Prostate gland (tissue), 2 donors: ENCODE measurements at regions not wholly inside any gene's neighbourhood (a gene's known extent, or its start where the extent isn't known, plus 50 kb on each side); places are given as distances from the start of the nearest gene placed in this dataset.

Experiments used
- DNase-seq: peaks from one replicate; pipeline ENCODE4 v3.0.0-alpha.2; 2019; ENCODE audit warnings: low spot score
- H3K27ac ChIP-seq, 2 donors: fragments of 200-600 bp; sonication (generic); 2 replicates each; pipeline ENCODE4 v1.5.1; 2017 to 2019
- H3K27me3 ChIP-seq: fragments of 200-600 bp; sonication (generic); replicated peaks from 2 replicates; pipeline ENCODE4 v1.5.1; 2019; ENCODE audit not compliant: insufficient read depth
- H3K36me3 ChIP-seq, 2 donors: fragments of 200-600 bp; sonication (generic); 1 replicate in 1 of 2; 2 replicates in 1 of 2; pipeline versions ENCODE4 v1.5.1 to v1.8.1; 2017 to 2019
- H3K4me1 ChIP-seq: fragments of 200-600 bp; sonication (generic); replicated peaks from 2 replicates; pipeline ENCODE4 v1.5.1; 2019
- H3K4me3 ChIP-seq, 2 donors: fragments of 200-600 bp; sonication (generic); 2 replicates each; pipeline ENCODE4 v1.5.1; 2017 to 2019
- H3K9me3 ChIP-seq: fragments of 200-600 bp; sonication (generic); 2 replicates; pipeline ENCODE4 v1.5.1; 2017
- POLR2A ChIP-seq: fragments of 450-650 bp; IDR thresholded peaks from one replicate; pipeline ENCODE4 v1.6.1; 2016; ENCODE audit warnings: antibody characterized with exemption, mild to moderate bottlenecking
- POLR2AphosphoS5 ChIP-seq: sonication (generic); formaldehyde crosslinking; IDR thresholded peaks from one replicate; pipeline ENCODE4 v1.6.1; 2017; ENCODE audit warnings: antibody characterized with exemption
- WGBS: methylation state at CpG from one replicate; pipeline ENCODE4 v1.1.5; 2018; 5-methylcytosine and 5-hydroxymethylcytosine counted together
- intact Hi-C: fragments of 100-400 bp; cut with DNase I; formaldehyde crosslinking; loops from one replicate; pipeline ENCODE4 v1.14.2; 2022
- TF ChIP-seq, protein P1 (sequence below), 4 experiments: fragments of 200-600 bp in 2 of 4; fragments of 450-650 bp in 2 of 4; sonication (generic) in 2 of 4; IDR thresholded peaks; 1 replicate in 3 of 4; 2 replicates in 1 of 4; pipeline ENCODE4 v1.5.1; 2016 to 2019; ENCODE audit warnings: antibody characterized with exemption in 4 of 4, mild to moderate bottlenecking in 2 of 4, moderate library complexity in 2 of 4

DNA sequence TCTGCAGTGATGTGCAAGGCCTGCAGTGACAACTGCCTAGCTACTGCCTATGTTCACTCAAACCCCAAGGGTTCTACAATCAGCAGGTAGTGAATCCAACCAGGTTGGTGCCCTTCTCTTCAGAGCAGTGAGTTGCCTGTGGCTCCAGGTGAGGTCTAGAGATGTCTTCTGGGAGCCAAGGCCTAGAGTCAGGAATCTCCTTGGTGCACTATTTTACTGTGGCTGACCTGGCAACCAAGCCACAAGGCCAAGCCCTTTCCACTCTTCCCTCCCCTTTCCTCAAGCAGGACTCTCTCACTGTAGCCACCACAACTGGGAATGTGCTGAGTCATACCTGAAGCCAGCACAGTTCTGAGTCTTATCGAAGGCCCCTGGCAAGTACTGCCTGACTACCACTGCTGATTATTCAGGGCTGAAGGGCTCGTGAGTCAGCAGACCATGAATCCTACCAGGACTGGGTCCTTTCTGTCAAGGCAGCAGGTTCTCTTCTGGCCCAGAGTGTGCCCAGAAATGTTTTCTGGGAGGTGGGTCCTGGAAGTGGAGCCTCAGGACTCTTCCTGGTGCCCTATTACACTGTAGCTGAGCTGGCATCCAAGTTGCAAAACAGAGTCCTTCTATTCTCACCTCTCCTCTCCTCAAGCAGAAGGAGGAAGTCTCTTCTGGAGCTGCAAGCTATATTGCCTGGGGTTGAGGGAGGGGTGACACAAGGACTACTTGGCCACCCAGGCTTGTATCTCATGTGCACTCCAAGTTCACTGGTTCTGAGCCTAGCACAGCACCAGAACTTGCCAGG is 111.6 kb downstream of the BTC start:
- Histone ChIP-seq H3K36me3 (no peaks in the 10 kb centered on the region), H3K4me3 (no peak overlapping the region), H3K9me3 (no peaks in the 10 kb centered on the region), H3K27me3 (no peaks in the 10 kb centered on the region), H3K27ac (no peak overlapping the region), H3K4me1 (no peaks in the 10 kb centered on the region)
- TF ChIP-seq POLR2A, result no peak
- no peak for TF ChIP-seq POLR2AphosphoS5
- TF ChIP-seq, protein P1, sequence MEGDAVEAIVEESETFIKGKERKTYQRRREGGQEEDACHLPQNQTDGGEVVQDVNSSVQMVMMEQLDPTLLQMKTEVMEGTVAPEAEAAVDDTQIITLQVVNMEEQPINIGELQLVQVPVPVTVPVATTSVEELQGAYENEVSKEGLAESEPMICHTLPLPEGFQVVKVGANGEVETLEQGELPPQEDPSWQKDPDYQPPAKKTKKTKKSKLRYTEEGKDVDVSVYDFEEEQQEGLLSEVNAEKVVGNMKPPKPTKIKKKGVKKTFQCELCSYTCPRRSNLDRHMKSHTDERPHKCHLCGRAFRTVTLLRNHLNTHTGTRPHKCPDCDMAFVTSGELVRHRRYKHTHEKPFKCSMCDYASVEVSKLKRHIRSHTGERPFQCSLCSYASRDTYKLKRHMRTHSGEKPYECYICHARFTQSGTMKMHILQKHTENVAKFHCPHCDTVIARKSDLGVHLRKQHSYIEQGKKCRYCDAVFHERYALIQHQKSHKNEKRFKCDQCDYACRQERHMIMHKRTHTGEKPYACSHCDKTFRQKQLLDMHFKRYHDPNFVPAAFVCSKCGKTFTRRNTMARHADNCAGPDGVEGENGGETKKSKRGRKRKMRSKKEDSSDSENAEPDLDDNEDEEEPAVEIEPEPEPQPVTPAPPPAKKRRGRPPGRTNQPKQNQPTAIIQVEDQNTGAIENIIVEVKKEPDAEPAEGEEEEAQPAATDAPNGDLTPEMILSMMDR (IDR thresholded peaks at IDR 0.05), result no peak
- 62% methylated on average over 2 of the region's 2 CpGs for WGBS
- DNase-seq, result no peak
- intact Hi-C loops, result no loop called here

DNA sequence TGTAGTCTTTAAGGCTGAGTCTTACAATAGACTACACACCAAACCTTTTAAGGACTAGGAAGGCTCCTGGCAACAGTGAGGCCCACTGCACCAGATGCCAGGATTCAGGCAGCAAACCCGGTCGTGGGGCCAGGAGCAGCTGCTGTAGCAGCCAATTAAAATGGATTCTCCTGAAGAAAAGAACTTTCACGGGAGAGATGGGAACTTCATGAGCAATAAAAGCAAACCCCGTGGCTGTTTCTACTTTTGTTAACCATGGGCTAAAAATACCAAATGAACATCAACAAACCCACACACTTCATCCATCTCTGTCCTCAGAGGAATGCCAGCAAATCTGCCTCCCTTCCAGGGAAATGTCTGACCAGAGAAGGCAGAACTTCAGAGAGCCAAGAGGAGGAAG is 101.4 kb downstream of the BTC start:
- Histone ChIP-seq H3K4me1 (no peaks in the 10 kb centered on the region), H3K9me3 (no peaks in the 10 kb centered on the region), H3K27ac (no peak overlapping the region), H3K4me3 (no peak overlapping the region), H3K36me3 (no peaks in the 10 kb centered on the region), H3K27me3 (no peaks in the 10 kb centered on the region)
- WGBS, result 7% methylated on average over 4 of the region's 4 CpGs
- intact Hi-C loops, result no loop called here
- TF ChIP-seq POLR2A (no peak), POLR2AphosphoS5 (no peak)
- TF ChIP-seq, protein P1 (IDR thresholded peaks at IDR 0.05), result no peak
- DNase-seq, result no peak
